ENCODE measurements at regions not wholly inside any gene's neighbourhood (a gene's known extent, or its start where the extent isn't known, plus 50 kb on each side); places are given as distances from the start of the nearest gene placed in this dataset.
"Not testable (repeated sequence)": the region's sequence is repeated elsewhere in the genome, so short reads cannot be mapped to it uniquely, and the experiment has no call there.

DNA sequence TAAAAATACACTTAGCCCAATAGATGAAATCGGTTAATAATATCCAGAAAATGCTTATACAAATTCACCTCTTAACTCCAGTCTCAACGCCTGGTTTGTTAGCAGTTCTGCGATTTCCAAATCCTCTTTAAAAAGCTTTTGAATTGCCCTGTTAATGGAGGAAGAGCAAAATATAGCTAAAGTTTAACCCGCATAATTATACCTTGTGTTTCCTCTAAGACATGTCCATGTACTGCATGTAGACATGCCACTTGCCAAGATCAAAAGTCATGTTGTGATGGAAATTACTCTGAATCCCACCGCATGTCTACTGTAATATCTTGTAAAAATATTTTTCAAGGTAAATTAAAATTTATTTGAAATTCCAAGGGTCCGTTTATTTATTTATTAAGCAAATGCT is 291.2 kb upstream of the LRP1B start:
- ChIA-PET POLR2A (no interaction called here), CTCF (no interaction called here)
- no peak for ATAC-seq
- intact Hi-C loops (cut with micrococcal nuclease; ENCODE audit: unreplicated experiment), result no loop called here
- TF ChIP-seq, protein P1, sequence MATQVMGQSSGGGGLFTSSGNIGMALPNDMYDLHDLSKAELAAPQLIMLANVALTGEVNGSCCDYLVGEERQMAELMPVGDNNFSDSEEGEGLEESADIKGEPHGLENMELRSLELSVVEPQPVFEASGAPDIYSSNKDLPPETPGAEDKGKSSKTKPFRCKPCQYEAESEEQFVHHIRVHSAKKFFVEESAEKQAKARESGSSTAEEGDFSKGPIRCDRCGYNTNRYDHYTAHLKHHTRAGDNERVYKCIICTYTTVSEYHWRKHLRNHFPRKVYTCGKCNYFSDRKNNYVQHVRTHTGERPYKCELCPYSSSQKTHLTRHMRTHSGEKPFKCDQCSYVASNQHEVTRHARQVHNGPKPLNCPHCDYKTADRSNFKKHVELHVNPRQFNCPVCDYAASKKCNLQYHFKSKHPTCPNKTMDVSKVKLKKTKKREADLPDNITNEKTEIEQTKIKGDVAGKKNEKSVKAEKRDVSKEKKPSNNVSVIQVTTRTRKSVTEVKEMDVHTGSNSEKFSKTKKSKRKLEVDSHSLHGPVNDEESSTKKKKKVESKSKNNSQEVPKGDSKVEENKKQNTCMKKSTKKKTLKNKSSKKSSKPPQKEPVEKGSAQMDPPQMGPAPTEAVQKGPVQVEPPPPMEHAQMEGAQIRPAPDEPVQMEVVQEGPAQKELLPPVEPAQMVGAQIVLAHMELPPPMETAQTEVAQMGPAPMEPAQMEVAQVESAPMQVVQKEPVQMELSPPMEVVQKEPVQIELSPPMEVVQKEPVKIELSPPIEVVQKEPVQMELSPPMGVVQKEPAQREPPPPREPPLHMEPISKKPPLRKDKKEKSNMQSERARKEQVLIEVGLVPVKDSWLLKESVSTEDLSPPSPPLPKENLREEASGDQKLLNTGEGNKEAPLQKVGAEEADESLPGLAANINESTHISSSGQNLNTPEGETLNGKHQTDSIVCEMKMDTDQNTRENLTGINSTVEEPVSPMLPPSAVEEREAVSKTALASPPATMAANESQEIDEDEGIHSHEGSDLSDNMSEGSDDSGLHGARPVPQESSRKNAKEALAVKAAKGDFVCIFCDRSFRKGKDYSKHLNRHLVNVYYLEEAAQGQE (IDR thresholded peaks at IDR 0.05; ENCODE audit: insufficient read depth in 1 of 2, low read depth in 2 of 2, low read length in 1 of 2), result no peak
- TF ChIP-seq, protein P2, sequence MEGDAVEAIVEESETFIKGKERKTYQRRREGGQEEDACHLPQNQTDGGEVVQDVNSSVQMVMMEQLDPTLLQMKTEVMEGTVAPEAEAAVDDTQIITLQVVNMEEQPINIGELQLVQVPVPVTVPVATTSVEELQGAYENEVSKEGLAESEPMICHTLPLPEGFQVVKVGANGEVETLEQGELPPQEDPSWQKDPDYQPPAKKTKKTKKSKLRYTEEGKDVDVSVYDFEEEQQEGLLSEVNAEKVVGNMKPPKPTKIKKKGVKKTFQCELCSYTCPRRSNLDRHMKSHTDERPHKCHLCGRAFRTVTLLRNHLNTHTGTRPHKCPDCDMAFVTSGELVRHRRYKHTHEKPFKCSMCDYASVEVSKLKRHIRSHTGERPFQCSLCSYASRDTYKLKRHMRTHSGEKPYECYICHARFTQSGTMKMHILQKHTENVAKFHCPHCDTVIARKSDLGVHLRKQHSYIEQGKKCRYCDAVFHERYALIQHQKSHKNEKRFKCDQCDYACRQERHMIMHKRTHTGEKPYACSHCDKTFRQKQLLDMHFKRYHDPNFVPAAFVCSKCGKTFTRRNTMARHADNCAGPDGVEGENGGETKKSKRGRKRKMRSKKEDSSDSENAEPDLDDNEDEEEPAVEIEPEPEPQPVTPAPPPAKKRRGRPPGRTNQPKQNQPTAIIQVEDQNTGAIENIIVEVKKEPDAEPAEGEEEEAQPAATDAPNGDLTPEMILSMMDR (IDR thresholded peaks at IDR 0.05), result no peak
- TF ChIP-seq SIN3A (IDR thresholded peaks at IDR 0.05; ENCODE audit: borderline replicate concordance, insufficient read depth, low read depth, low read length), result no peak
- no peak for TF ChIP-seq TCF7L2 (IDR thresholded peaks at IDR 0.05; ENCODE audit: low read depth, low read length)
- no peak for TF ChIP-seq POLR2AphosphoS5 (IDR thresholded peaks at IDR 0.05; ENCODE audit: low read depth, low read length)
- in situ Hi-C loops (cut with HindIII; ENCODE audit: low pct_unique_long_range_greater_than_20kb, low sequenced_read_pairs), result no loop called here
- H3K9me3 ChIP-seq (ENCODE audit: control insufficient read depth, insufficient read depth, low read depth, low read length), result no peaks in the 10 kb centered on the region
- no peak overlapping the region for H3K4me3 ChIP-seq (ENCODE audit: low read depth in 2 of 2, low read length in 2 of 2)
- H3K27ac ChIP-seq (ENCODE audit: low read length), result no peak overlapping the region
- no TSS peak for BruUV-seq (replicated peaks)
- H3K4me1 ChIP-seq (ENCODE audit: control insufficient read depth, insufficient read depth, low read length), result no peaks in the 10 kb centered on the region
- H3K36me3 ChIP-seq (ENCODE audit: control insufficient read depth, insufficient read depth, low read length), result no peaks in the 10 kb centered on the region
- no peak for DNase-seq (ENCODE audit: low read depth, low spot score)
- H3K27me3 ChIP-seq (ENCODE audit: control insufficient read depth, insufficient read depth, low read length), result no peaks in the 10 kb centered on the region

DNA sequence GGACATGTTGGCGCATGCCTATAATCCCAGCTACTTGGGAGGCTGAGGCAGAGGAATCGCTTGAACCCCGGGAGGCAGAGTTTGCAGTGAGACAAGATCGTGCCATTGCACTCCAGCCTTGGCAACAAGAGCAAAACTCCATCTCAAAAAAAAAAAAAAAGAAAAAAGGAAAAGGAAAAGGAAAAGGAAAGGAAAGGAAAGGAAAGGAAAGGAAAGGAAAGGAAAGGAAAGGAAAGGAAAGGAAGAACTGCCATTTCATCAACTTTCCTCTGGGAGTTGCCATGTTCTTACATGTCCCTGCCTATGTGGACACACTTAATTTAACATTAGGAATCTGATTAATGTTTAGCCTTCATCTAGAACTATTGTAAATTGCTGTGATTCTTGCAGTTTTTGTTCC is 287.9 kb upstream of the LRP1B start:
- CTCF ChIA-PET; POLR2A ChIA-PET; H3K27me3 ChIP-seq (ENCODE audit: control insufficient read depth, insufficient read depth, low read length); DNase-seq (ENCODE audit: low read depth, low spot score); BruUV-seq (replicated peaks); H3K9me3 ChIP-seq (ENCODE audit: control insufficient read depth, insufficient read depth, low read depth, low read length); H3K4me1 ChIP-seq (ENCODE audit: control insufficient read depth, insufficient read depth, low read length); intact Hi-C loops (cut with micrococcal nuclease; ENCODE audit: unreplicated experiment); H3K4me3 ChIP-seq (ENCODE audit: low read depth in 2 of 2, low read length in 2 of 2); ATAC-seq; H3K27ac ChIP-seq (ENCODE audit: low read length); H3K36me3 ChIP-seq (ENCODE audit: control insufficient read depth, insufficient read depth, low read length); in situ Hi-C loops (cut with HindIII; ENCODE audit: low pct_unique_long_range_greater_than_20kb, low sequenced_read_pairs): not testable (repeated sequence)

DNA sequence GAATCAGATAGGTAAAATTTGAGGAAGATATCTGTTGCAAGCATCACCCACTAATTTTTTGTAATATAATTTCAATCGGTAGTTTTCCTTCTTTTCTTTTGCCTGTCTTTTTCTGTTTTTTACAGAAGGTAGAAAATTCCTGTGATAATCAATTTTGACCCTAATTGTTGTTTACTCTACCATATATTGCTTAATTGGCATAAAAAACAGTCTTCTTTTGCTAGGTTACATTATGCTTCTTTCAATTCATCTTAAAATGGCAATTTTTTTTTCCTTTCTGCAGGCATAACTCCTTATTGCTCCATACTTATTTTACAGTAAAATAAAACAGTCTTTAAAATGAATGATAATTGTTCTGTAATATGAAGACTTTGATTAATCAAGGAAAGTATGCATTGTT is 286.2 kb upstream of the LRP1B start:
- no peaks in the 10 kb centered on the region for H3K36me3 ChIP-seq (ENCODE audit: control insufficient read depth, insufficient read depth, low read length)
- ChIA-PET CTCF (no interaction called here), POLR2A (no interaction called here)
- ATAC-seq, result no peak
- no peak overlapping the region for H3K27ac ChIP-seq (ENCODE audit: low read length)
- intact Hi-C loops (cut with micrococcal nuclease; ENCODE audit: unreplicated experiment) (no loop called here), in situ Hi-C loops (cut with HindIII; ENCODE audit: low pct_unique_long_range_greater_than_20kb, low sequenced_read_pairs) (no loop called here)
- H3K9me3 ChIP-seq (ENCODE audit: control insufficient read depth, insufficient read depth, low read depth, low read length), result no peaks in the 10 kb centered on the region
- no peak for DNase-seq (ENCODE audit: low read depth, low spot score)
- TF ChIP-seq, protein P2 (IDR thresholded peaks at IDR 0.05), result no peak
- no peak for TF ChIP-seq SIN3A (IDR thresholded peaks at IDR 0.05; ENCODE audit: borderline replicate concordance, insufficient read depth, low read depth, low read length)
- BruUV-seq (replicated peaks), result no TSS peak
- H3K27me3 ChIP-seq (ENCODE audit: control insufficient read depth, insufficient read depth, low read length), result no peaks in the 10 kb centered on the region
- no peak overlapping the region for H3K4me3 ChIP-seq (ENCODE audit: low read depth in 2 of 2, low read length in 2 of 2)
- H3K4me1 ChIP-seq (ENCODE audit: control insufficient read depth, insufficient read depth, low read length), result no peaks in the 10 kb centered on the region
